Suppressor macrophage treated with lipopolysaccharide for 1 hour (primary cell): ENCODE measurements at regions not wholly inside any gene's neighbourhood (a gene's known extent, or its start where the extent isn't known, plus 50 kb on each side); places are given as distances from the start of the nearest gene placed in this dataset.
"Not testable (repeated sequence)": the region's sequence is repeated elsewhere in the genome, so short reads cannot be mapped to it uniquely, and the experiment has no call there.

Experiments used
- DNase-seq, 3 donors: peaks; one replicate each; pipeline ENCODE4 v3.0.0-alpha.2; 2020 to 2022

DNA sequence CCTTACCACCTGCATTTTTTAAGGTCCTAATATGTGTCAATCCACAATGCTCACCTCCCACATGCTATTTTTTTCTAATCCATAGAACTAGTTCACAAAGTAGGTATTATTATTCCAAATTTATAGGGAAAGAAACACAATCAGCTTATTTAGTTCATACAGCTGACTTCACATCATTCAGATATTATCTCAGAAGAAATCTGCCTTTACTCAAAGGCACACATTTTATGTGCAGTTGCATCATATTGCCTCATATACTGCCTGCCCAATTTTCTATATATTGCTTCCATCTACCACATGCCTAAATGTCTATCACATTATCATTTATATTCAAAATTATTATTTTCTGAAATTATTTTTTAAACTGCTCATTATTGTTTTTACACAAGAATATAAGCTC, 88.7 kb upstream of the LUZP2 start:
- no peak for DNase-seq

- DNase-seq, result no peak
Measured at GRCh38 chr11:24411791-24412190, 85.1 kb upstream of the LUZP2 start.

- DNase-seq, result no peak
Measured at GRCh38 chr11:24412722-24413121, 84.1 kb upstream of the LUZP2 start.

DNA sequence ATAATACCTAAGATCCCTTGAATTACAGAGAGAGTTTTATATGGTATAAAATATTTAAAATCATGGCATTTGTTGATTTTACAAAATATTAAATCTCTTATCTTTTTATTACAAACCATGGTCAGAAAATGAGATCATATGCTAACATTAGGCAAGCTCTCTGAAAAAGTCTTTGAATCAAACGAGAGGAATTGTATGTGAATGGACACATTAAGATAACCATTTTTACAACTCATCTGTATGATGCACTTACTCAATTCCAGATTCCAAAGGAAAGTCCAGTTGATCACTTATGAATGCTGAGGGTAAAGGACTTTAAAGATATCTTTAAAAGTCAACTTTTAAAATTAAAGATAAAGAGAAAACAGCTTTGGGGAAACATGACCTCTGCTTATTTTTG, 83.5 kb upstream of the LUZP2 start:
- DNase-seq, result no peak

- not testable (repeated sequence) for DNase-seq
Measured at GRCh38 chr11:24415955-24416636, 80.8 kb upstream of the LUZP2 start.

DNA sequence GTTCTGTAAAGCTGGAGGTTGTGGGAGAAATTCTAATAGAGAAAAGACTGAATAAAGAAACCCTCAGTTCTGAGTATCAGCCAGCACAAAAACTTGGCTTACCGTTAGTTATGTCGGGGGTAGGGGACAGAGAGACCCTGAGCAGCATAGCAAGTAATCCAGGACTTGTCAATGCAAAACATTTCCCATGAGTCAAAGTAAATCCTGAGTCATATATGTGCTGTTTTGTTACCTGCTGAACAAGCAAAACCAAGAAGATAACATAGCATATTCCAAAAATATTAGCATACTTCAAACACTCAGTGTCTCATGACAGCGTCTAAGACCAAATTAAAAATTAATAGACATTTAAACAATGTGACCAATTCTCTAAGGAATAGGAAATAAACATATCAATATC, 75.1 kb upstream of the LUZP2 start:
- no peak for DNase-seq

- no peak for DNase-seq
Measured at GRCh38 chr11:24422376-24422775, 74.5 kb upstream of the LUZP2 start.

GRCh38 chr11:24437123-24437522, 59.7 kb upstream of the LUZP2 start:
- DNase-seq, result no peak
